OCI-LY7 (cell line): ENCODE measurements at regions not wholly inside any gene's neighbourhood (a gene's known extent, or its start where the extent isn't known, plus 50 kb on each side); places are given as distances from the start of the nearest gene placed in this dataset.

Experiments
- EZH2phosphoT487 ChIP-seq: fragments of 200-600 bp; sonication (generic); IDR thresholded peaks from 2 replicates; pipeline ENCODE4 v1.6.1; 2018; ENCODE audit warnings: low read depth, borderline replicate concordance, mild to moderate bottlenecking, mixed run types, antibody characterized with exemption, low read length, moderate library complexity, mixed read lengths
- TF ChIP-seq, protein P1 (sequence below): fragments of 200-600 bp; sonication (generic); conservative IDR thresholded peaks from 2 replicates; pipeline ENCODE4 v1.5.1; 2014; ENCODE audit warnings: mild to moderate bottlenecking, antibody characterized with exemption, low read length, moderate library complexity, mixed read lengths

DNA sequence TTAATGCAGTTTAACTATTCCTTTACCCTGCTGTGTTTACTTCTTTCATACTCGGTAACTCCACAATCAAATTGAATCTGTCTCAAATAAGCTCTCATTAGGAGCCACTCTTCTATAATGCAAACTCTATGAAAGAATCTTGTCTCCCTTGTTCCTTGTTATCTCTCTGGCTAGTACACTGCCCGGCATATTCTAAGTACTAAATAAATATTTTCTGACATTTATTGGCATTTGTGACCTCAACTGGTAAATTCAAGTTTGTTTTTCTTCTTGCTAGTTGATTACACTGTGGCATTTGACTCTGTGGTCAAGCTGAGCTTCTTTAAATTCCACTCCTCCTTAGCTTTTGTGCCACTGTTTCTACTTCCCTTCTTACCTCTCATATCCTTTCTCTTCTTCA, 237.6 kb upstream of the KHDRBS2 start:
- TF ChIP-seq, protein P1, sequence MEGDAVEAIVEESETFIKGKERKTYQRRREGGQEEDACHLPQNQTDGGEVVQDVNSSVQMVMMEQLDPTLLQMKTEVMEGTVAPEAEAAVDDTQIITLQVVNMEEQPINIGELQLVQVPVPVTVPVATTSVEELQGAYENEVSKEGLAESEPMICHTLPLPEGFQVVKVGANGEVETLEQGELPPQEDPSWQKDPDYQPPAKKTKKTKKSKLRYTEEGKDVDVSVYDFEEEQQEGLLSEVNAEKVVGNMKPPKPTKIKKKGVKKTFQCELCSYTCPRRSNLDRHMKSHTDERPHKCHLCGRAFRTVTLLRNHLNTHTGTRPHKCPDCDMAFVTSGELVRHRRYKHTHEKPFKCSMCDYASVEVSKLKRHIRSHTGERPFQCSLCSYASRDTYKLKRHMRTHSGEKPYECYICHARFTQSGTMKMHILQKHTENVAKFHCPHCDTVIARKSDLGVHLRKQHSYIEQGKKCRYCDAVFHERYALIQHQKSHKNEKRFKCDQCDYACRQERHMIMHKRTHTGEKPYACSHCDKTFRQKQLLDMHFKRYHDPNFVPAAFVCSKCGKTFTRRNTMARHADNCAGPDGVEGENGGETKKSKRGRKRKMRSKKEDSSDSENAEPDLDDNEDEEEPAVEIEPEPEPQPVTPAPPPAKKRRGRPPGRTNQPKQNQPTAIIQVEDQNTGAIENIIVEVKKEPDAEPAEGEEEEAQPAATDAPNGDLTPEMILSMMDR, result no peak
- TF ChIP-seq EZH2phosphoT487, result no peak
